ENCODE measurements at regions not wholly inside any gene's neighbourhood (a gene's known extent, or its start where the extent isn't known, plus 50 kb on each side); places are given as distances from the start of the nearest gene placed in this dataset.

GRCh38 chr21:35491114-35491513 is 442.0 kb upstream of the RUNX1 start:
- ATAC-seq, result no peak
- POLR2A ChIA-PET, result no interaction called here

GRCh38 chr21:35489389-35489980 is 440.4 kb upstream of the RUNX1 start:
- Histone ChIP-seq H3K4me3 (no peak overlapping the region), H3K4me2 (no peak overlapping the region), H3K4me1 (no peaks in the 10 kb centered on the region), H3K27ac (no peak overlapping the region), H3K9me3 (no peaks in the 10 kb centered on the region)
- 45% methylated on average over 8 of the region's 10 CpGs for WGBS (ENCODE audit: missing lambda C conversion rate)
- TF ChIP-seq POLR2AphosphoS2 (conservative IDR thresholded peaks at IDR 0.05; ENCODE audit: low read length), result no peak
- no peak for TF ChIP-seq ZFP36 (IDR thresholded peaks at IDR 0.05; ENCODE audit: borderline replicate concordance, partially characterized antibody)
- TF ChIP-seq KDM5A (IDR thresholded peaks at IDR 0.05), result no peak
- TF ChIP-seq ZSCAN20 (CRISPR knock-in tag; IDR thresholded peaks at IDR 0.05), result no peak
- no peak for TF ChIP-seq MAFK (IDR thresholded peaks at IDR 0.05; ENCODE audit: partially characterized antibody)
- DNase-seq (ENCODE audit: low read depth in 1 of 2, low spot score in 1 of 2) (no peak), ATAC-seq (no peak), FAIRE-seq (no peak)
- POLR2A ChIA-PET, result no interaction called here
- CTCF ChIA-PET, result no interaction called here

More at GRCh38 chr21:35491114-35491513, 442.0 kb upstream of the RUNX1 start:
- CTCF ChIA-PET, result no interaction called here
- Histone ChIP-seq H3K27ac (no peak overlapping the region), H3K4me1 (no peaks in the 10 kb centered on the region), H3K4me3 (no peak overlapping the region), H3K9me3 (no peaks in the 10 kb centered on the region), H3K4me2 (no peak overlapping the region)
- TF ChIP-seq TP53 (CRISPR knock-in tag; IDR thresholded peaks at IDR 0.05), result no peak
- no peak for TF ChIP-seq ZNF302 (CRISPR knock-in tag; IDR thresholded peaks at IDR 0.05)
- no peak for TF ChIP-seq FOSB (CRISPR knock-in tag; IDR thresholded peaks at IDR 0.05)
- TF ChIP-seq CBX8 (IDR thresholded peaks at IDR 0.05), result no peak
- TF ChIP-seq ZC3H11A (IDR thresholded peaks at IDR 0.05), result no peak
- TF ChIP-seq CTCF (IDR thresholded peaks at IDR 0.05), result no peak
- no peak for TF ChIP-seq PHF8 (IDR thresholded peaks at IDR 0.05; ENCODE audit: borderline replicate concordance, low read depth)
- no peak for TF ChIP-seq E2F6 (IDR thresholded peaks at IDR 0.05; ENCODE audit: borderline replicate concordance, low read depth)
- no peak for TF ChIP-seq ATOH8 (CRISPR knock-in tag; IDR thresholded peaks at IDR 0.05; ENCODE audit: low read depth)
- TF ChIP-seq POLR2AphosphoS2 (conservative IDR thresholded peaks at IDR 0.05; ENCODE audit: low read length), result no peak
- TF ChIP-seq ZSCAN20 (CRISPR knock-in tag; IDR thresholded peaks at IDR 0.05), result no peak
- no peak for TF ChIP-seq RNF2 (IDR thresholded peaks at IDR 0.05; ENCODE audit: borderline replicate concordance, low read depth)
- no peak for TF ChIP-seq SREBF2 (IDR thresholded peaks at IDR 0.05)
- TF ChIP-seq USF2 (IDR thresholded peaks at IDR 0.05), result no peak
- TF ChIP-seq BCL3 (IDR thresholded peaks at IDR 0.05), result no peak
- no peak for TF ChIP-seq HEYL (CRISPR knock-in tag; IDR thresholded peaks at IDR 0.05)
- no peak for TF ChIP-seq RFX5 (IDR thresholded peaks at IDR 0.05)
- WGBS (ENCODE audit: missing lambda C conversion rate), result 0% methylated on average over 1 of the region's 1 CpG
- DNase-seq (ENCODE audit: low read depth in 1 of 2, low spot score in 1 of 2), result no peak
- no peak for FAIRE-seq

Data from A549 (cell line).